Ascending aorta (tissue), 2 donors: ENCODE measurements at regions not wholly inside any gene's neighbourhood (a gene's known extent, or its start where the extent isn't known, plus 50 kb on each side); places are given as distances from the start of the nearest gene placed in this dataset.

ENCODE experiments used
- DNase-seq, 2 donors: peaks; one replicate each; pipeline ENCODE4 v3.0.0-alpha.2; 2019; ENCODE audit warnings: low spot score in 2 of 2
- H3K27ac ChIP-seq, 2 donors: fragments of 200-600 bp; sonication (generic); one replicate each; pipeline ENCODE4 v1.5.1; 2016 to 2017; ENCODE audit warnings: mild to moderate bottlenecking in 1 of 2
- H3K27me3 ChIP-seq: fragments of 200-600 bp; sonication (generic); one replicate; pipeline ENCODE4 v1.5.1; 2017
- H3K36me3 ChIP-seq, 2 donors: fragments of 200-600 bp; sonication (generic); one replicate each; pipeline ENCODE4 v1.5.1; 2016
- H3K4me1 ChIP-seq, 2 donors: fragments of 200-600 bp; sonication (generic); one replicate each; pipeline ENCODE4 v1.5.1; 2016 to 2017; ENCODE audit warnings: mild to moderate bottlenecking in 1 of 2
- H3K4me3 ChIP-seq, 2 donors: fragments of 200-600 bp; sonication (generic); one replicate each; pipeline ENCODE4 v1.5.1; 2016 to 2017; ENCODE audit warnings: mild to moderate bottlenecking in 1 of 2
- H3K9me3 ChIP-seq, 2 donors: fragments of 200-600 bp; sonication (generic); one replicate each; pipeline ENCODE4 v1.5.1; 2016
- intact Hi-C: fragments of 100-400 bp; cut with DNase I; formaldehyde crosslinking; loops from one replicate; pipeline ENCODE4 v1.15.1; 2023
- TF ChIP-seq, protein P1 (sequence below), 3 experiments: fragments of 200-600 bp in 2 of 3; fragments of 450-650 bp in 1 of 3; sonication (generic) in 2 of 3; IDR thresholded peaks; one replicate each; pipeline ENCODE4 v1.5.1; 2016 to 2019; ENCODE audit warnings: antibody characterized with exemption in 3 of 3, mild to moderate bottlenecking in 1 of 3, moderate library complexity in 1 of 3

DNA sequence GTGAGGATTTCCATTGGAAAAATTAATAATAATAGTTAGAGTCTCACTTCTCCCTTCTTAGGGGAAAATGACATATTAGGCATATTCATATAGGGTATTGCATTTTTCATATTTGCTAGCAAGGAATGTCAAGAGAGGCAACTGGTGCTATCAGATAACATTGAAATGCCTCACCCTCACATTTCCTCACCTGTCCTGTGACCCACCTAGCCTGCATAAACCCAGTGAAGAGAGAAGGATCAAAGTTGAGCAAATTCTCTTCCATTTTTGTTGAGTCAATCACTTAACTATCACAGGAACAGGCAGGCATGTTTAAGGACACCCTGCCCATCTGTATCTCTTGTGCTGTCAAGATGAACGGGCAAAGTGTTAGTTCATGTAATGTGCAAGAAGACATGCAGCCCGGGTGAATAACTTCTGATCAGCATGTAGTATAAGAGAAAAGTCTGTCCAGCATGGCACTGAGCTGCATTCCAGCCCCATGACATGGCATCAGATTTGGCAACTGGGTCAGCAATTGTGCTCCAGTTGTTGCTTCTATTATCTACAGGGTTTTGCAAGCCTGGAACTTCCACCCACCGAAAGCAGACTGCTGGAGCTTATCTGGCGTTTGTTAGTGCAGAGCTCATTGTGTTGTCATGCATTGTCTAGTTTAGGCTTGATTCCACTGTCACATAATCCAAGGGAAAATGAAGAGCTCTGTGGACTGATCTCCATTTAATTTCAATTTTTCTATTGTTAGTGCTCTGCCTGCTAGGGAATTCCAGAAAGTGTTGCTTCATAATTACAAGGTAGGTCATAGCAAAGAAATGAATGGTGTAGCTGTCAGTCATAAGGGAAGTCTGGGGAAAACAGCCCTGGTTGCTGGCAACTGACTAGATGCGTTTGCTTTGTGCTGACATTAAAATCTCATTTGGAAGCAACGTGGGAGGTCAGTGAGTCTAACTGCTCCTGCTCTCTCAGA is 138.4 kb upstream of the TNFAIP3 start:
- TF ChIP-seq, protein P1, sequence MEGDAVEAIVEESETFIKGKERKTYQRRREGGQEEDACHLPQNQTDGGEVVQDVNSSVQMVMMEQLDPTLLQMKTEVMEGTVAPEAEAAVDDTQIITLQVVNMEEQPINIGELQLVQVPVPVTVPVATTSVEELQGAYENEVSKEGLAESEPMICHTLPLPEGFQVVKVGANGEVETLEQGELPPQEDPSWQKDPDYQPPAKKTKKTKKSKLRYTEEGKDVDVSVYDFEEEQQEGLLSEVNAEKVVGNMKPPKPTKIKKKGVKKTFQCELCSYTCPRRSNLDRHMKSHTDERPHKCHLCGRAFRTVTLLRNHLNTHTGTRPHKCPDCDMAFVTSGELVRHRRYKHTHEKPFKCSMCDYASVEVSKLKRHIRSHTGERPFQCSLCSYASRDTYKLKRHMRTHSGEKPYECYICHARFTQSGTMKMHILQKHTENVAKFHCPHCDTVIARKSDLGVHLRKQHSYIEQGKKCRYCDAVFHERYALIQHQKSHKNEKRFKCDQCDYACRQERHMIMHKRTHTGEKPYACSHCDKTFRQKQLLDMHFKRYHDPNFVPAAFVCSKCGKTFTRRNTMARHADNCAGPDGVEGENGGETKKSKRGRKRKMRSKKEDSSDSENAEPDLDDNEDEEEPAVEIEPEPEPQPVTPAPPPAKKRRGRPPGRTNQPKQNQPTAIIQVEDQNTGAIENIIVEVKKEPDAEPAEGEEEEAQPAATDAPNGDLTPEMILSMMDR (IDR thresholded peaks at IDR 0.05) = no peak
- no peaks in the 10 kb centered on the region for H3K27me3 ChIP-seq
- no peaks in the 10 kb centered on the region for H3K36me3 ChIP-seq
- H3K4me3 ChIP-seq = no peak overlapping the region
- no peaks in the 10 kb centered on the region for H3K9me3 ChIP-seq
- intact Hi-C loops = no loop called here
- no peak overlapping the region for H3K27ac ChIP-seq
- DNase-seq = no peak
- no peaks in the 10 kb centered on the region for H3K4me1 ChIP-seq

DNA sequence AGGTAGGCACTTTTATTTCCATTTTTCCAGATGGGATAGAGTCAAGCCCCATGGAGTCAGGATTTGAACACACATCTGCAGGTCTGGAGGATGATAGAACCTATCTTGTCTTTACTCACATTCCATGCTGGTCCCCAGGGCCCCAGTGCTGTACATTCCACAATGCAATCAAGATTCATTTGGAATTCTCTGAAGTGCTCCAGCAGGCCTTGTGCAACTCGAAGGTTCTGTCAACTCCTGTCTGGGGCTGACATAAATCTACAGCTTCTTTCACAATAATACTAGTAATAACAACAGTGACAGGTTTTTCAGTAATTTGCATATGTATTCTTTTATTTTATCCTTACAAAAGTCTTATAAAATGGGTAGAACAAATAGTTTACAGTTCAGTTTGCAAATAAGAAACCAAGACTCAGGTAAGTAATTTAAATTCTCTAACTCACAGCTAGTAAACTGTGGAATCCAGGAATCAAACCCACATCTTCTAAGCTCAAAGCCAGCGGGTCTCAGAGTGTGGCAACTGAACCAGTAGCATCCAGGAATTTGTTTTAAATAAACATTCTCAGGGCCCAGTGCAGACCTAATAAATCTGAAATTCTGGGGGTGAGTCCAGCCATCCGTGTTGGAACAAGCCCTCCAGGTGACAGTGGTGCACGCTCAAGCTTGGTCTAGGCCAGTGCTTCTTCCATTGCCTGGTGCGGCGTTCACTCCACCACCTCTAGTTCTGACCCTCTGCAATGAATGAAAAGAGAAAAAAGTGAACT is 137.0 kb upstream of the TNFAIP3 start:
- TF ChIP-seq, protein P1 (IDR thresholded peaks at IDR 0.05) = no peak
- intact Hi-C loops = no loop called here
- no peak for DNase-seq

DNA sequence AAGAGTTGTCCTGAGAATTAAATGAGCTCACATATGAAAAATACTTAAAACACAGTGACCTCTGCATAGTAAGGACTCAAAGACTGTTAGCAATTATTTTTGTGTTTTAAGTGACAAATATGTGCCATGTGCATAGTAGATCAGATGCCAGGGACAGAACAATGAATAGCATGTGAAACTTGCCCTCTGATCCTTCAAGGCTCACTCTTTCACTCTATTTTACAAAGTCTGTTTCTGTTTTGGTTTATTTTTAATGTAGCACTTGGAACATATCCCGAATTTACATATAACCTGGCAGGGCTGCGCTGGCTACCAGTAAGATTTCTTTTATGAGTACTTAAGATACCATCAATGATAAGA is 135.5 kb upstream of the TNFAIP3 start:
- Histone ChIP-seq H3K4me1 (no peaks in the 10 kb centered on the region), H3K4me3 (no peak overlapping the region), H3K9me3 (no peaks in the 10 kb centered on the region), H3K36me3 (no peaks in the 10 kb centered on the region), H3K27ac (no peak overlapping the region), H3K27me3 (no peaks in the 10 kb centered on the region)
- TF ChIP-seq, protein P1 (IDR thresholded peaks at IDR 0.05) = no peak
- DNase-seq = no peak
- intact Hi-C loops = no loop called here

More for the DNA sequence above, 137.0 kb upstream of the TNFAIP3 start:
- no peak overlapping the region for H3K4me3 ChIP-seq
- no peaks in the 10 kb centered on the region for H3K36me3 ChIP-seq
- H3K9me3 ChIP-seq = no peaks in the 10 kb centered on the region
- no peaks in the 10 kb centered on the region for H3K27me3 ChIP-seq
- no peak overlapping the region for H3K27ac ChIP-seq
- no peaks in the 10 kb centered on the region for H3K4me1 ChIP-seq

DNA sequence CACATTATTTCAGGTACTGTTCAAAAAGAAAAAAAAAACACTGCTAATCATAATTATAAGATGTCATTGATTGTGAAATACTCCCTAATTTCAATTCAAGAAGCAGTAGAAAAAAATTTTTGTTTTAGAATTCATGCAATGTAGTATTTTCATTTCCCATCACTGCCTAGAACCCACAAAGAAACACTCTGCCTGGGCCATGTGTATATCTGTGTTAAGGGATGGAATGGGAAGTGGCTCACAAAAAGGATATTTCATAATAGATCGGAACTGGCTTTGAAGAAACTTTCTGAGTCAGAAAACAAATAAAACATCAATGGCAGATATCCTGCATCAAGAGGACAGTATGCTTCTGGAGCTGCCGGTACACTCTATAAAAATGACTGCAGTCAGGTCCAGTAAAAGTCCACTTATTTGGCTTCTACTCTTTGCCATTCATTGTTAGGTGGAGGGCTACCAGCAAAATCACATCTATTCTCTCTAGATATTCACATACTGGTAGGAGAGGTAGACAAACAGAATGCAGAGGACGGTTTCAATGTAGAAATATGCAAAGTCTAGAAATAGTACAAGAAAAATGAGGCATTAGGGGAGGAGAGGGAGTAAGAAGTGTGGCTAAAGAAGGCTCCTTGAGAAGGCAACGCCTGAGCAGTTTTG is 135.0 kb upstream of the TNFAIP3 start:
- no peak overlapping the region for H3K27ac ChIP-seq
- no peaks in the 10 kb centered on the region for H3K27me3 ChIP-seq
- TF ChIP-seq, protein P1 (IDR thresholded peaks at IDR 0.05) = no peak
- H3K4me3 ChIP-seq = no peak overlapping the region
- intact Hi-C loops = no loop called here
- DNase-seq = no peak
- no peaks in the 10 kb centered on the region for H3K36me3 ChIP-seq
- H3K4me1 ChIP-seq = no peaks in the 10 kb centered on the region
- no peaks in the 10 kb centered on the region for H3K9me3 ChIP-seq

DNA sequence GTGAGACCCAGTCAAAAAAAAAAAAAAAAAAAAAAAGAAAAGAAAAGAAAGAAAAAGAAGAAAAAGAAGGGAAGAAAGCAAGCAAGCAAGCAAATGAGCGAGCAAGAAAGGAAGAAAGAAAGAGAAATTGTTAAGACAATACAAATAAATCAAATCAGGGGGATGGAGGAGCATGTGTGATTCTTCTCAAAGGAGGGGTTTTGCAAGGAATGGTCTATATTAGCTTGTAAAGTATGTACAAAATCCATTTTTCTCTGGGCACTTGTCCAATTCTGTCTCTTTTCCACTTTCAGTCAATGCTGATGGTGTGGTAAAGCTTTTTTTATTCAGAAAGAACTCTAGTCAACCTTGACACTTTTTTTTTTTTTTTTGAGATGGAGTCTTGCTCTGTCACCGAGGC is 133.7 kb upstream of the TNFAIP3 start:
- Histone ChIP-seq H3K36me3 (no peaks in the 10 kb centered on the region), H3K27me3 (no peaks in the 10 kb centered on the region), H3K4me3 (no peak overlapping the region), H3K27ac (no peak overlapping the region), H3K9me3 (no peaks in the 10 kb centered on the region), H3K4me1 (no peaks in the 10 kb centered on the region)
- no peak for DNase-seq
- TF ChIP-seq, protein P1 (IDR thresholded peaks at IDR 0.05) = no peak
- intact Hi-C loops = no loop called here
